MG63 (cell line): ENCODE measurements at regions not wholly inside any gene's neighbourhood (a gene's known extent, or its start where the extent isn't known, plus 50 kb on each side); places are given as distances from the start of the nearest gene placed in this dataset.
A peak's percentile ranks its signal among the peaks of the same experiment; 100 is the strongest.

Experiments used
- DNase-seq: peaks from one replicate; pipeline ENCODE4 v3.0.0-alpha.2; 2020
- H3K27me3 ChIP-seq: fragments of 250-450 bp; sonication (Bioruptor Pico); 2 replicates; pipeline ENCODE4 v1.5.1; 2020; ENCODE audit warnings: mild to moderate bottlenecking, moderate library complexity
- H3K36me3 ChIP-seq: fragments of 250-450 bp; sonication (Bioruptor Pico); 2 replicates; pipeline ENCODE4 v1.5.1; 2020; ENCODE audit warnings: mild to moderate bottlenecking, moderate library complexity
- H3K4me3 ChIP-seq: fragments of 250-450 bp; sonication (Bioruptor Pico); 2 replicates; pipeline ENCODE4 v1.5.1; 2020; ENCODE audit warnings: mild to moderate bottlenecking, moderate library complexity
- H3K9me3 ChIP-seq: fragments of 250-450 bp; sonication (Bioruptor Pico); 2 replicates; pipeline ENCODE4 v1.5.1; 2020; ENCODE audit warnings: mild to moderate bottlenecking, moderate library complexity

GRCh38 chr15:35320158-35320780 is 225.7 kb downstream of the DPH6 start:
- DNase-seq, result no peak
- Histone ChIP-seq H3K9me3 (no peaks in the 10 kb centered on the region), H3K4me3 (no peak overlapping the region), H3K36me3 (no peaks in the 10 kb centered on the region), H3K27me3 (no peaks in the 10 kb centered on the region)

DNA sequence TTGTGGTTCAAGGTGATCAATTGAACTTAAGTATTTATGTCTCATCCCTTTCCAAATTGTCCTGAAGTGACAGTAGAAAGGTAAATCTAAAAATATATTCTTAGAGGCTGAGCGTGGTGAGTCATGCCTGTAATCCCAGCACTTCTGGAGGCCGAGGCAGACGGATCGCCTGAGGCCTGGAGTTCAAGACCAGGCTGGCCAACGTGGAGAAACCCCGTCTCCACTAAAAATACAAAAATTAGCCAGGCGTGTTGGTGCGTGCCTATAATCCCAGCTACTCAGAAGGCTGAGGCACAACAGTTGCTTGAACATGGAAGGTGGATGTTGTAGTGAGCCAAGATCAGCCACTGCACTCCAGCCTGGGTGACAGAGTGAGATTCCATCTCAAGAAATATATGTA is 226.6 kb downstream of the DPH6 start:
- Histone ChIP-seq H3K9me3 (no peaks in the 10 kb centered on the region), H3K4me3 (no peak overlapping the region), H3K27me3 (no peaks in the 10 kb centered on the region), H3K36me3 (no peaks in the 10 kb centered on the region)
- no peak for DNase-seq

DNA sequence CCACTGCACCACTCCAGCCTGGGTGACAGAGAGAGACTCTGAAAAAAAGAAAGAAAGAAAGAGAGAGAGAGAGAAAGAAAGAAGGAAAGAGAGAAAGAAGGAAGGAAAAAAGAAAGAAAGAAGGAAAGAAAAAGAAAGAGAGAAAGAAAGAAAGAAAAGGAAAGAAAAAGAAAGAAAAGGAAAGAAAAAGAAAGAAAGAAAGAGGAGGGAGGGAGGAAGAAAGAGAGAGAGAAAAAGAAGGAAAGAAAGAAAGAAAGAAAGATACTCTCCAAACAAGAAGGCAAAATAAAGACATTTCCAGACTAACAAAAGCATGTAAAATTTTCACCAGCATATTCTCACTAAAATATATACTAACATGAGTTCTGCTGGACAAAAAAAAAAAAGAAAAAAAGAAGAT is 228.7 kb downstream of the DPH6 start:
- H3K27me3 ChIP-seq, result no peaks in the 10 kb centered on the region
- DNase-seq, result no peak
- no peaks in the 10 kb centered on the region for H3K9me3 ChIP-seq
- H3K4me3 ChIP-seq, result no peak overlapping the region
- H3K36me3 ChIP-seq, result no peaks in the 10 kb centered on the region

DNA sequence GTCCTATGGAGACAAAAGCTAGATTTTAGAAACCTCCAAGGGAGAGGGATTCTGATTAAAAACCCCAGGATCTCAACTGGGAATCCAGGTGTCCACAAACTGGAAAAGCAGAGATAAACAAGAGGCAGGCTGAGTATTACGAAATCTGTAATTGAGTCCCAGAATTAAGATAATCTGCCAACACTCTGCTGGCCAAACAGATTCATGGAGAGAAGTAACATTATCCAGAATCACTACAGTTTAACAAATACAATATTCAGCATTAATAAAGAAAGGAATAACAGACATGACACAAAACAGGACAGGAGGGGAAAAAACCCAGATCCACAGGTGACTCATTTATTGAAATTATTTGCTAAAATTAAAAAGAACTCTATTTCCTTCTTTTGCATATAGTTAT is 227.2 kb upstream of the NANOGP8 start:
- no peak for DNase-seq
- Histone ChIP-seq H3K36me3 (no peaks in the 10 kb centered on the region), H3K27me3 (no peaks in the 10 kb centered on the region), H3K4me3 (no peak overlapping the region), H3K9me3 (no peaks in the 10 kb centered on the region)

DNA sequence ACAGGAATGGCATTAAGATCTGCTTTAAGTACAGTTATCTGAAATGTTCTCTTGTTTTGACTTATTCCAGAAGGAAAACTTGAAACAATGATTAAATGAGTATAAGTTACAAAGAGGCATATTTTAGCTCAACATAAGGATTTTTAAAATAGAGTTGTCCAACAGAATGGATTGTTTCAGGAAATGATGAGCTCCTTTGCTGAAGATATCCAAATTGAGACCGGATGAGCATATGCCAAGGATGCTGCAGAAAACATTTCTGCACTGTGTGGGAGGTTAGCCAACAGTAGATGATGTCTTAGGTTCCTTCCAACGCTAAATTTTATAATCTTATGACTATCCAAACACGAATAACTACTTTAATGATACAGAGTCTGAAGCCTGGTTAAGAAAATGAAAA is 226.5 kb upstream of the NANOGP8 start:
- H3K9me3 ChIP-seq, result no peaks in the 10 kb centered on the region
- no peak overlapping the region for H3K4me3 ChIP-seq
- H3K27me3 ChIP-seq, result no peaks in the 10 kb centered on the region
- H3K36me3 ChIP-seq, result no peaks in the 10 kb centered on the region
- no peak for DNase-seq

DNA sequence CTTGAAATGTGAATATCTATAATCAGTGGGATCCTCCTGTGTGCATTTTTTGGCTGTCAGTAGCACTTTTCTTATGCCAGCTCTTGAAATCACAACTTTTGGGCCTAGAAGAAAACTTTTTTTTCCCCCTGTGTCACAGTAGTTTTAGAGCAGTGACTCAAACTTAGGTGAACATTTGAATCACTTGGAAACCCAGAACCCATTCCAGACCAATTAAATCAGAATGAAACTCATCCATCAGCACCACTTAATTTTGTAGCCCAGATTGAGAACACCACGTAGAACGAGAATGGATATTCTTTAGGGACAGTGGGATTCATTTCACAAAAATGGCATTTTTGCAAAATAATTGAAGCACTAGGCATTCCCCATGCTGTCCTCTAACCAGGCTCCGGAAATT is 224.8 kb upstream of the NANOGP8 start:
- Histone ChIP-seq H3K9me3 (no peaks in the 10 kb centered on the region), H3K27me3 (no peaks in the 10 kb centered on the region), H3K4me3 (no peak overlapping the region), H3K36me3 (no peaks in the 10 kb centered on the region)
- no peak for DNase-seq

DNA sequence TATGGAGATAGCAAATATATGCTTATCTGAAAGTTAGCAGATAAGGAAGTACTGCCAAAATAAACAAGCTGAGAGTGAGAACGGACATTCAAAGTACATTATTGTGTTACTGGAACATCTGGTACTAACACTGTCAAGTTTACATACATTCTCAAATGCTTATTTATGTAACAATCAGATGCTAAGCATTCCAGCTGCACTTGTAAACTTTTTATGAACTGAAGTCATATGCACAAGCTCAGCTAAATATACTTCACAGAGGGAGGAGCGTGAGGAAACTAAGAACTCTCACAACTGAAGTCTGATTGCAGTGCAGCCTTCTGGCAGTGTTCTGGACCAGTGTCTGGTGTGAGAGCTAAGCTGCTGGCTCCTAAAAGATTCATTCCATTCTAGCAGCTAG is 223.7 kb upstream of the NANOGP8 start:
- no peak overlapping the region for H3K4me3 ChIP-seq
- no peaks in the 10 kb centered on the region for H3K9me3 ChIP-seq
- no peaks in the 10 kb centered on the region for H3K27me3 ChIP-seq
- DNase-seq, result peak; percentile 78
- H3K36me3 ChIP-seq, result no peaks in the 10 kb centered on the region

GRCh38 chr15:35307676-35308075 is 222.6 kb upstream of the NANOGP8 start:
- Histone ChIP-seq H3K36me3 (no peaks in the 10 kb centered on the region), H3K27me3 (no peaks in the 10 kb centered on the region), H3K9me3 (no peaks in the 10 kb centered on the region), H3K4me3 (no peak overlapping the region)
- DNase-seq, result no peak

DNA sequence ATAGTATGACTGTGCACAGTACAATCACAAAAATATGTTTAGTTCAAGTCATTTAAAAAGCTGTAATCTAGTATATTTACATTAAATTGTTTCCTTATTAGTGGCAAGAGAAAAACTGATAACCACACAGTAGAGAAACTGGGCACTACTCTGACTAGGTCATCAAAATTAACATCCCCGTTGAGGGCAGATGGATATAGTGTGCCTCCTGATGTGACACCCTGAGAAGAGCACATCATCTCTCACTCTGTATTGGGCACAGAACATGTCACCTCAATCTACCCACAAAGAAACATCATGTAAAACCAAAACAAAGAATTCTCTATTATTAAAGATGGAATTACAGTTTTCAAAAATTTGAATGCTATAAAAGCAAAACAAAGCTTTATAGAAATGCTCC is 221.9 kb upstream of the NANOGP8 start:
- H3K27me3 ChIP-seq, result no peaks in the 10 kb centered on the region
- no peak for DNase-seq
- no peaks in the 10 kb centered on the region for H3K36me3 ChIP-seq
- no peak overlapping the region for H3K4me3 ChIP-seq
- H3K9me3 ChIP-seq, result no peaks in the 10 kb centered on the region

DNA sequence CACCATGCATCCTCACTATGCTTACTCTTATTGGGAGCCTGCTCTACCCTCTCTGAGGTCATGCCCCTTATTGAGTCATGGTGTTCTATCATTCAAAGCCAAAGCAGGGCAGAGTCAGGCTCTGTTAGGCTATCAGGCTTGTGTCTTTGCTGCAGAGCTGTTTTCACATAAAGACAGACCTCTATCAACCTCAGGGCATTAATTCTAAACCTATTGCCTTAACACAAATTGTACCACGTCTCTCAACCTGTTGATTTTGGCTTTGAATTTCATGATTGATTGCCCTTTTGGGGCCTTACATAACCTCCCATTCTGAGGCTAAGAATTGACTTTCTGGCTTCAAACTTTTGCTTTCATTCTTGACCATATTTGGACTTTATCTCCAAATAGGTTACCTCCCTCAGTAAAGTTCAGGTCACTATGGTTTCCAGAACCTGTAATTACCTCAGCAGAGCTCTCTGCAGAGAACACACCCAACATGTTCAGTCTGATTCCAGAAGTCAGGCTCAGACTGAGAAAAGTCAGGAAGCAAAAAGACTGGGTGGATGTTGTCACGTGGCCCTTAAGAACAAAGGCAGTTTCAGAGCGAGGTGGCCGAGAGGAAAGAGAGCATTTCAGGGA is 221.4 kb upstream of the NANOGP8 start:
- Histone ChIP-seq H3K4me3 (no peak overlapping the region), H3K9me3 (no peaks in the 10 kb centered on the region), H3K36me3 (no peaks in the 10 kb centered on the region), H3K27me3 (no peaks in the 10 kb centered on the region)
- DNase-seq, result peak; percentile 55

GRCh38 chr15:35305946-35306345 is 220.9 kb upstream of the NANOGP8 start:
- Histone ChIP-seq H3K36me3 (no peaks in the 10 kb centered on the region), H3K9me3 (no peaks in the 10 kb centered on the region), H3K27me3 (no peaks in the 10 kb centered on the region), H3K4me3 (no peak overlapping the region)
- DNase-seq, result no peak

GRCh38 chr15:35305031-35305550 is 220.0 kb upstream of the NANOGP8 start:
- Histone ChIP-seq H3K27me3 (no peaks in the 10 kb centered on the region), H3K36me3 (no peaks in the 10 kb centered on the region), H3K9me3 (no peaks in the 10 kb centered on the region), H3K4me3 (no peak overlapping the region)
- no peak for DNase-seq

DNA sequence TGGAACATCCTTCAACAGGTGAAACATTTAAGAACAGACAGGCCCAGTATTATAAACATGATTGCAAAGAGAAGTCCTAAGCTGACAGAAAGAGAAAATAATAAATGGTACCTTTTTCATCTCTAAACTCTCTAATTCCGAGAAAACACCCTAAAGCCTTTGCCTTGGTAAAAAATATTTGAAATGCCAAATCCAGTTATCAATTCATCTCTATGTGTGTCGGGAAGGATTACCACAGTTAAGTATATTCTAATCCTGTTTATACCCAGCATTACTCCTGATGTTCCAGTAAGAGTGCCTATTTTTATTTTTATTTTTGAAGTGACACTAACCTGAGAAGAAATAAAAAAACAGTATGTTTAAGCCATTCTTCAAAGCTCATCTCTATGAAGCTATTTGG is 219.3 kb upstream of the NANOGP8 start:
- Histone ChIP-seq H3K27me3 (no peaks in the 10 kb centered on the region), H3K36me3 (no peaks in the 10 kb centered on the region), H3K4me3 (no peak overlapping the region), H3K9me3 (no peaks in the 10 kb centered on the region)
- DNase-seq, result no peak

GRCh38 chr15:35302334-35302733 is 217.2 kb upstream of the NANOGP8 start:
- Histone ChIP-seq H3K27me3 (no peaks in the 10 kb centered on the region), H3K4me3 (no peak overlapping the region), H3K36me3 (no peaks in the 10 kb centered on the region), H3K9me3 (no peaks in the 10 kb centered on the region)
- no peak for DNase-seq

GRCh38 chr15:35301088-35301487 is 216.0 kb upstream of the NANOGP8 start:
- H3K36me3 ChIP-seq, result no peaks in the 10 kb centered on the region
- no peaks in the 10 kb centered on the region for H3K27me3 ChIP-seq
- no peak overlapping the region for H3K4me3 ChIP-seq
- no peaks in the 10 kb centered on the region for H3K9me3 ChIP-seq
- DNase-seq, result no peak

GRCh38 chr15:35299059-35299735 is 214.1 kb upstream of the NANOGP8 start:
- no peaks in the 10 kb centered on the region for H3K36me3 ChIP-seq
- DNase-seq, result no peak
- no peaks in the 10 kb centered on the region for H3K9me3 ChIP-seq
- no peaks in the 10 kb centered on the region for H3K27me3 ChIP-seq
- H3K4me3 ChIP-seq, result no peak overlapping the region

DNA sequence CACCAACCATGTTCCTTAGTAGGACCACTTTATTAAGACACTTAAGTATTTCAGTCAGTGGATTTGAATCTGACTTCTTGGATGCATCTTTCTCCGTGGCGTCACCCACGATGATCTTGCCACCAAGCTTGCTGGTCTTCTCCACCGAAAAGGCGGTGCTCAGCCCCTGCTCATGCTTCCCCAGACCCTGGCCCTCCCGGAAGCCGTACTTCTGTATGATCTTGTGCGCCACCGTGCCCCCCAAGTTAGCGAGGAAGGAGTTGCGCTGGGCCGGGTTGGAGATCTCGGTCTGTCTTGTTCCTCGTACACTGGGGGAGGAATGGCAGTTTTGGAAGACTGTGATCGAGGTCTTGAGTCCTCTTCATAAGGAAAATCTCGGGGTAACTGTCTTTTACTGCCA is 213.4 kb upstream of the NANOGP8 start:
- H3K27me3 ChIP-seq, result no peaks in the 10 kb centered on the region
- no peaks in the 10 kb centered on the region for H3K9me3 ChIP-seq
- H3K36me3 ChIP-seq, result no peaks in the 10 kb centered on the region
- no peak overlapping the region for H3K4me3 ChIP-seq
- DNase-seq, result no peak
